ENCODE measurements at regions not wholly inside any gene's neighbourhood (a gene's known extent, or its start where the extent isn't known, plus 50 kb on each side); places are given as distances from the start of the nearest gene placed in this dataset.

DNA sequence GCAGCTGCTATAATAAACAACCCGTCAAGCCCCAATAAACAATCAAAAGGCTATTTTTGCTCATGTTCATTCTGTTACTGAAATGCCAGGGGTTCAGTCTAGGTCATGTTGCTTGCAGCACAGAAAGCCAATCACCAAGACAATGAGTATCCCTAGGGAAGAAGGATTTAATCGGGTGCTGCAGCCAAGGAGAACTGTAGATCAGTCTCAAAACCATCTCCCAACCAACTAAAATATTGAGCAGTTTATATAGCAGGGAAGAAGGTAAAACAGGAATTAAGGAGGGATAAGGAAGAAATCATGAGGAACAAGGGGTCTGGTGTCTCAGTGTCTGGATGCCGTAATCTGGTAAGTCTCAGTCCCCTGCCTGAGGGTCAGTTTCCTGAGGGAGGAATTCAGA lies 169.5 kb downstream of the BLID start:
- Histone ChIP-seq H3K9me2 (ENCODE audit: insufficient read depth, low read length) (no peaks in the 10 kb centered on the region), H4K20me1 (ENCODE audit: insufficient read depth) (no peaks in the 10 kb centered on the region), H3K79me2 (replicated peaks; ENCODE audit: insufficient read depth, low read length) (no peaks in the 10 kb centered on the region), H2AFZ (ENCODE audit: low read depth, low read length) (no peak overlapping the region), H3K9ac (ENCODE audit: low read length) (no peak overlapping the region), H3K4me2 (ENCODE audit: low read length) (no peak overlapping the region), H3K4me3 (ENCODE audit: low read length) (no peak overlapping the region), H3K27me3 (ENCODE audit: insufficient read depth, low read depth, low read length) (no peaks in the 10 kb centered on the region), H3K9me3 (ENCODE audit: low read length) (peaks cover 3% of the 10 kb centered on the region), H3K36me3 (ENCODE audit: insufficient read depth, low read length) (no peaks in the 10 kb centered on the region), H3F3A (ENCODE audit: insufficient read depth, low read length, poor library complexity, severe bottlenecking) (no peaks in the 10 kb centered on the region), H3K27ac (ENCODE audit: low read length) (no peak overlapping the region)
- TF ChIP-seq, protein P1, sequence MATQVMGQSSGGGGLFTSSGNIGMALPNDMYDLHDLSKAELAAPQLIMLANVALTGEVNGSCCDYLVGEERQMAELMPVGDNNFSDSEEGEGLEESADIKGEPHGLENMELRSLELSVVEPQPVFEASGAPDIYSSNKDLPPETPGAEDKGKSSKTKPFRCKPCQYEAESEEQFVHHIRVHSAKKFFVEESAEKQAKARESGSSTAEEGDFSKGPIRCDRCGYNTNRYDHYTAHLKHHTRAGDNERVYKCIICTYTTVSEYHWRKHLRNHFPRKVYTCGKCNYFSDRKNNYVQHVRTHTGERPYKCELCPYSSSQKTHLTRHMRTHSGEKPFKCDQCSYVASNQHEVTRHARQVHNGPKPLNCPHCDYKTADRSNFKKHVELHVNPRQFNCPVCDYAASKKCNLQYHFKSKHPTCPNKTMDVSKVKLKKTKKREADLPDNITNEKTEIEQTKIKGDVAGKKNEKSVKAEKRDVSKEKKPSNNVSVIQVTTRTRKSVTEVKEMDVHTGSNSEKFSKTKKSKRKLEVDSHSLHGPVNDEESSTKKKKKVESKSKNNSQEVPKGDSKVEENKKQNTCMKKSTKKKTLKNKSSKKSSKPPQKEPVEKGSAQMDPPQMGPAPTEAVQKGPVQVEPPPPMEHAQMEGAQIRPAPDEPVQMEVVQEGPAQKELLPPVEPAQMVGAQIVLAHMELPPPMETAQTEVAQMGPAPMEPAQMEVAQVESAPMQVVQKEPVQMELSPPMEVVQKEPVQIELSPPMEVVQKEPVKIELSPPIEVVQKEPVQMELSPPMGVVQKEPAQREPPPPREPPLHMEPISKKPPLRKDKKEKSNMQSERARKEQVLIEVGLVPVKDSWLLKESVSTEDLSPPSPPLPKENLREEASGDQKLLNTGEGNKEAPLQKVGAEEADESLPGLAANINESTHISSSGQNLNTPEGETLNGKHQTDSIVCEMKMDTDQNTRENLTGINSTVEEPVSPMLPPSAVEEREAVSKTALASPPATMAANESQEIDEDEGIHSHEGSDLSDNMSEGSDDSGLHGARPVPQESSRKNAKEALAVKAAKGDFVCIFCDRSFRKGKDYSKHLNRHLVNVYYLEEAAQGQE (IDR thresholded peaks at IDR 0.05; ENCODE audit: borderline replicate concordance), result no peak
- TF ChIP-seq MXI1 (conservative IDR thresholded peaks at IDR 0.05; ENCODE audit: poor library complexity, severe bottlenecking) (no peak), CTCF (IDR thresholded peaks at IDR 0.05; ENCODE audit: poor library complexity, severe bottlenecking) (no peak), TAF1 (IDR thresholded peaks at IDR 0.05; ENCODE audit: low read depth) (no peak), EP300 (conservative IDR thresholded peaks at IDR 0.05; ENCODE audit: poor library complexity, severe bottlenecking) (no peak), SMC3 (conservative IDR thresholded peaks at IDR 0.05; ENCODE audit: poor library complexity) (no peak), EZH2 (IDR thresholded peaks at IDR 0.05; ENCODE audit: borderline replicate concordance, insufficient read depth, low read length, poor library complexity, severe bottlenecking) (no peak), POLR2AphosphoS5 (IDR thresholded peaks at IDR 0.05) (no peak), RAD21 (conservative IDR thresholded peaks at IDR 0.05) (no peak)

DNA sequence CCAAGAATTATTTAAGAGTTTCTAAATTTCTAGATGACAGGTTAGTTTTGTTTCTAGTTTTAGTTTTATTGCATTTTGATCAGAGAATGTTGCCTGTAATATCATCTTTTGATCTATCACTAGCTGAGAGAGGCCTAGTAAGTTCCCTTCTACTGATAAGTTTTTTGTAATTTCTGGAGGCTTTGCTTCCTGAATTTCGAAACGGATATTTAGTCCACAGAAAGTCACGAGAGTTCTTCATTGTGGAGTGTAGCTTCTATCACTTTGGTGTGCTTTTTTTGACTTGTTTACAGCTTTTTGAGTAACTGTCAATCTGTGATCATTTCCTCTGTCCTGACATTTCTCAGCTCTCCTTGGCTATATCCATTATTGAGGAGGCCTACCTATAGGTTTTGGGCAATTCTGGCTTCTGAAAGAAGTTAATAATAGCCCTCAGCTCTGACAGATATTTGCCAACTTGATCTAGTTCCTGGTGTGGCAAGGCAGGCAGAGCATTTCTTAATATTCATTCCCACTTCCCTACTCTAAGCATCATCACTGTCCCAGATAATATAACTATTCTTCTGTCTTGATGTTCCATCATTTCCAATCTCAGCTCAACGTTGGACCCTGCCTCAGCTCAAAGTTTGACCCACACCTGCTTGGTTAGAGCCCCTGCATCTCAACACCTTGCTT lies 171.3 kb downstream of the BLID start:
- H3K36me3 ChIP-seq (ENCODE audit: insufficient read depth, low read length), result no peaks in the 10 kb centered on the region

More for the DNA sequence above, 171.3 kb downstream of the BLID start:
- Histone ChIP-seq H3K4me3 (ENCODE audit: low read length) (no peak overlapping the region), H3K79me2 (replicated peaks; ENCODE audit: insufficient read depth, low read length) (no peaks in the 10 kb centered on the region), H3F3A (ENCODE audit: insufficient read depth, low read length, poor library complexity, severe bottlenecking) (no peaks in the 10 kb centered on the region), H3K27ac (ENCODE audit: low read length) (no peak overlapping the region), H3K9me3 (ENCODE audit: low read length) (peaks cover 3% of the 10 kb centered on the region), H3K27me3 (ENCODE audit: insufficient read depth, low read depth, low read length) (no peaks in the 10 kb centered on the region), H3K9ac (ENCODE audit: low read length) (no peak overlapping the region), H3K4me2 (ENCODE audit: low read length) (no peak overlapping the region), H2AFZ (ENCODE audit: low read depth, low read length) (no peak overlapping the region), H4K20me1 (ENCODE audit: insufficient read depth) (no peaks in the 10 kb centered on the region), H3K9me2 (ENCODE audit: insufficient read depth, low read length) (no peaks in the 10 kb centered on the region)
- TF ChIP-seq SMC3 (conservative IDR thresholded peaks at IDR 0.05; ENCODE audit: poor library complexity), result no peak
- no peak for TF ChIP-seq EP300 (conservative IDR thresholded peaks at IDR 0.05; ENCODE audit: poor library complexity, severe bottlenecking)

All from neural cell (in vitro differentiated cells).